Activated T-cell treated with anti-CD3 and anti-CD28 coated beads, Interleukin-2, amount 50 U/mL, for 24 hours (primary cell): ENCODE measurements at regions not wholly inside any gene's neighbourhood (a gene's known extent, or its start where the extent isn't known, plus 50 kb on each side); places are given as distances from the start of the nearest gene placed in this dataset.
A peak's percentile ranks its signal among the peaks of the same experiment; 100 is the strongest.

Experiments used
- DNase-seq: peaks from one replicate; pipeline ENCODE4 v3.0.0-alpha.2; 2020
- H3K27ac Mint-ChIP-seq: 2 replicates; pipeline ENCODE4 v1.8.0; 2020; ENCODE audit warnings: mild to moderate bottlenecking, mixed read lengths
- H3K27me3 Mint-ChIP-seq: 2 replicates; pipeline ENCODE4 v1.8.0; 2020; ENCODE audit warnings: mixed read lengths
- H3K36me3 Mint-ChIP-seq: 2 replicates; pipeline ENCODE4 v1.8.0; 2020; ENCODE audit warnings: low read depth, mixed read lengths
- H3K4me1 Mint-ChIP-seq: 2 replicates; pipeline ENCODE4 v1.8.0; 2020; ENCODE audit warnings: low read depth, mixed read lengths
- H3K4me3 Mint-ChIP-seq: 2 replicates; pipeline ENCODE4 v1.8.0; 2020; ENCODE audit warnings: mild to moderate bottlenecking, moderate library complexity, mixed read lengths
- H3K9me3 Mint-ChIP-seq: 2 replicates; pipeline ENCODE4 v1.8.0; 2020; ENCODE audit warnings: mixed read lengths

DNA sequence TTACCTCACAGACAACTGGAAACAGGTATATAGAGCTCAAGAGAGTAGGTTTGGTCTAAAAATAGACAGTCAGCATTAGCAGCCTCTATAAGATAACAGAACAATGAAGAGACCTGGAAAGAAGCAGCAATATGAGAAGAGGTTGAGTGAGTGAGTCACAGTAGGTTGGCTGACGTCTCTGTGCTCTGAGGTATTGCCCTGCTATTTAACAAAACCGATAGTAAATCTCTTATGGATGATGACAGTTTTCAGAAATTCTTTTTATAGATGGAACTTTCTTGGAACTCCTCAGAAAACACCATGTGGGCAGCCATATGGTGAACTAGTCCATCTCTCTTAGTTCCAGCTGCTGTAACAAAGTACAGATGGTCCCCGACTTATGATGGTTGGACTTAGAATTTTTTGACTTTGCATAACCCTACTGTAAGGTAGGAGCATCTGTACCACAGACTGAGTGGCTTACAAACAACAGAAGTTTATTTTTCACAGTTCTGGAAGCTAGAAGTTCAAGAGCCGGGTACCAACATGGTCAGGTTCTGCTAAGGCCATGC is 123.5 kb downstream of the MBD2 start:
- H3K27me3 Mint-ChIP-seq: peaks cover 5% of the 10 kb centered on the region
- no peak overlapping the region for H3K4me3 Mint-ChIP-seq

DNA sequence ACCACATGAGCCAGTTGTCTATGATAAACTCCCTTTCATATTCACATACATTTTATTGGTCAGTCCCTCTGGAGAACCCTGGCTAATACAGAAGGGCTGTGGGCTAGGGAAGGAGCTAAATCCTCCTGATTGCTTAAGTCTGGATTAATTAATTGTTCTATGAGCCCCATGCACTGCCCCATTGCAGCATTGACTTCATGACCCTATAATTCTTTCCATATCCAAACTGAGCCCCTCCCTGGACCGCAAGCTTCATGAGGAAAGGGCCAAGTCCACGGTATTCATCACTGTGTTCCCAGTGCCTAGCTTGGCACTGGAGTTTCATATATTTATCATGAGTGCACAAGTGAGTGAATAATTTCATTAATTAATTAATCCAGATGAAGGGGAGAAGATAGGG is 124.0 kb downstream of the MBD2 start:
- H3K9me3 Mint-ChIP-seq: peaks cover 5% of the 10 kb centered on the region
- H3K4me3 Mint-ChIP-seq: no peak overlapping the region
- H3K27me3 Mint-ChIP-seq: peaks cover 5% of the 10 kb centered on the region
- H3K36me3 Mint-ChIP-seq: no peaks in the 10 kb centered on the region
- no peaks in the 10 kb centered on the region for H3K4me1 Mint-ChIP-seq
- no peak overlapping the region for H3K27ac Mint-ChIP-seq
- DNase-seq: no peak

More for the DNA sequence above, 123.5 kb downstream of the MBD2 start:
- Mint-ChIP-seq H3K36me3 (no peaks in the 10 kb centered on the region), H3K9me3 (peaks cover 5% of the 10 kb centered on the region), H3K4me1 (no peaks in the 10 kb centered on the region), H3K27ac (no peak overlapping the region)
- no peak for DNase-seq

DNA sequence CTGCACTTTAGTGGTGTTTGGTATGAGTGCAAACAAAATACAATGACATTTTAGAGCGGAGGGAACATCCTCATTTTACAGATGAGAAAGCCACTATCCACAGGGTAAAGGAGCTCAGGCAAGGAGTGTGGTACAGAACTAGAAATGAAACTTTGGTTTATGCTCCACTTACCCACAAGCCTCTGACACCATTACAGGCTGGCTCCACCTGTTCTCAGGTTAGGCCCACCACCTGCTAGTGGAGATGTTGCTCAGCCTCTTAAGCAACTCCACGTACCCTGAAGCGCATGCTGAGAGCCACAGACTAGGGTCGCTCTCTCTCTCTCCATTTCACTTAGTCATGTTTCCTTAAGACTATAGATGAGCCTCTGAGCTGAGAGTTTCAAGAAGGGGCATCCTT is 130.0 kb downstream of the MBD2 start:
- Mint-ChIP-seq H3K4me1 (no peaks in the 10 kb centered on the region), H3K27ac (no peak overlapping the region), H3K4me3 (no peak overlapping the region), H3K36me3 (no peaks in the 10 kb centered on the region), H3K9me3 (peaks cover 5% of the 10 kb centered on the region), H3K27me3 (peaks cover under 1% of the 10 kb centered on the region)
- DNase-seq: no peak

DNA sequence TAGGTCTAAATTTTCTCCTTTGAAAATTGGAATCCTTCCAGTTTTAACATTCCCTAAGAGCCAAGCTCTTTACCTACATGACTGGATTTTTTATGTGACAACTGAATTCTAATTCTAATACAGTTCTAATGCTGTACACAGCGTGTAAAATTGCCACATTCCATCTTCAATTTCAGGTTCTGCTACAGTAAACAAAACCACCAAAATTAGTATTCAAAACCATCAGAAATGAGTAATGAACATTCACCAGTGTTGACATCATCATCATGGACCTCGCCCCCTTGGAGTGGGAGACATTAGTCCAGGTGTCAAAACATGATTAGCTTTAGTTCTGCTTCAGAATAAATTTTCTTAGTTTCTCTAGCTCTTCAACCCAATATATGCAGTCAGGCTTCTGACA is 133.6 kb downstream of the MBD2 start:
- Mint-ChIP-seq H3K4me1 (peaks cover 13% of the 10 kb centered on the region), H3K9me3 (no peaks in the 10 kb centered on the region), H3K4me3 (no peak overlapping the region), H3K36me3 (no peaks in the 10 kb centered on the region), H3K27ac (no peak overlapping the region), H3K27me3 (no peaks in the 10 kb centered on the region)
- DNase-seq: no peak

DNA sequence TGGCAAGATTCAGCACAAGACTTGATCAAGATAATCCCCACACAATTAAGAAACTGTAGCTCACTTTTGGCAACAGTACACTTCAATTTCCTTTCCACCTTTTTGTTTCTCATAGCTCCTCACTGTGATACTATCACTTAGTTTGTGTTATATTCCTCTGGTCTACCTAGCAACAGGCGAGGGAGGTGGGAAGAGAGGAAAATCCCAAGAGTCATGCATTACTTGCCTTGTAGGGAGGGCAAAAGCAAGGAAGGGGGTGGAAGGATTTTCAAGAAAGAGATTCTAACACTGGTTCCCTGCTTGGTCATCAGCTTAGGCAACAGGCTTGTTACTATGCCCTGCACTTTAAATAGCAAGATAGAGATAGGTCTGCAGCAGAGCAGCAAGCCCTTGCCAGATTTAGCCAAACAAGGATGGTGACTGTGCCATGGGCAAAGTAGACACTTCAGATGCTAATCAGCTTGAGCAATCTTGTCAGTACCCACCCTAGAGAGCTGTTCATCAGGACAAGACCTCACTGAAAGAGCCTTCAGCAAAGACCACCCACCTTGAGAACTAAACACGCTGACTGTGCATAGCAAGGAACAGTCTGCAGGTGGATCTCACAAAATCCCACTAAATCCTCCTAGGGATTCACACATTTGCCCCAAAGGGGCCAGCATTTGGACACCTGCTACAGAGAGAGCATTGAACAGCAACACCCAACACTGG is 134.6 kb downstream of the MBD2 start:
- Mint-ChIP-seq H3K4me1 (peaks cover 14% of the 10 kb centered on the region), H3K27ac (no peak overlapping the region), H3K4me3 (no peak overlapping the region), H3K27me3 (no peaks in the 10 kb centered on the region), H3K36me3 (no peaks in the 10 kb centered on the region), H3K9me3 (no peaks in the 10 kb centered on the region)
- DNase-seq: no peak

DNA sequence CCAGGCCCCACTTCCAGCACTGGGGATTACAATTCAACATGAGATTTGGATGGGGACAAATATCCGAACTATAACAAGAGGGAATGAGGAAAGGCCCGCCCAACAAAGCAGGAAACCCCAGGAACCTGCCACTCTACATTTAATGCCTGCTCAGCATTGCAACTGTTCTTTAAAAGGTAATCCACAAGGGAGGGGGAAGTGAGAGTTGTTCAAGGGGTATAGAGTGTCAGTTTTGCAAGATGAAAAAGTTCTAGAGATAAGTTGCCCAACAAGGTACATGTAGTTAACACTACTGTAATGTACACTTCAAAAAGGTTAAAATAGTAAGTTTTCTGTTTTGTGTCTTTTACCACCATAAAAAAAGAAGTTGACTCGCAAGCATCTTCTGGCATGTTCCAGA is 137.6 kb downstream of the MBD2 start:
- no peak overlapping the region for H3K4me3 Mint-ChIP-seq
- peaks cover 14% of the 10 kb centered on the region for H3K4me1 Mint-ChIP-seq
- H3K9me3 Mint-ChIP-seq: peaks cover 14% of the 10 kb centered on the region
- H3K36me3 Mint-ChIP-seq: no peaks in the 10 kb centered on the region
- no peak for DNase-seq
- peak overlapping the region; percentile 57 for H3K27ac Mint-ChIP-seq
- H3K27me3 Mint-ChIP-seq: no peaks in the 10 kb centered on the region

DNA sequence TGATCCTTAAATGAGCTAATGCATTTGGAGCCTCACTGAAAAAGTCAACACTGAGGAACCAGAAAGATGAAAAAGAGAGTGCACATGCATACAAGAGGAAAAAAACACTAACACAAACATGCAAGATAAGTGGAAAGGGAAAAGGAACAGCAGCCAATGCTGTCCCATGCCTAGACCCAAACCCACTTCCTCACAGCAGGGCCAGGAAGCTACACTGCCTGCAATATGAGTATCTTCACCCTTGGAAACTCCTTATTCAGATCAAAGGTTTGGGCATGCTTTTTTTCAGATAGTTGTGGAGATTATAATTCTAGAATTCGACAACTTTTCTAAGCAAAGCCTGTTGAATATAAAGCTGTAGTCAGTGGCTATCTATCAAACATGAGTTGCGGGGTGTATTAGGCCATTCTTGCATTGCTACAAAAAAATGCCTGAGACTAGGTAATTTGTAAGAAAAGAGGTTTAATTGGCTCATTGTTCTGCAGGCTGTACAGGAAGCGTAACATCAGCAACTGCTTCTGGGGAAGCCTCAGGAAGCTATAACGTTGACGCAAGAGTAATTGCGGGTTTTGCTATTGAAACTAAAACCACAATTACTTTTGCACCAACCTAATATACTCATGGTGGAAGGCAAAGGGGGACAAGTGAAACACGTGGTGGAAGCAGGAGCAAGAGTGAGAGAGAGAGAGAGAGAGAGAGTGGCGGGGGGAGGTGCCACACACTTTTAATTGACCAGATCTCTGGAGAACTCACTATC is 138.2 kb downstream of the MBD2 start:
- DNase-seq: no peak
- peaks cover 17% of the 10 kb centered on the region for H3K9me3 Mint-ChIP-seq
- no peak overlapping the region for H3K4me3 Mint-ChIP-seq
- H3K36me3 Mint-ChIP-seq: no peaks in the 10 kb centered on the region
- H3K4me1 Mint-ChIP-seq: peaks cover 14% of the 10 kb centered on the region
- peak overlapping the region; percentile 57 for H3K27ac Mint-ChIP-seq
- H3K27me3 Mint-ChIP-seq: no peaks in the 10 kb centered on the region

DNA sequence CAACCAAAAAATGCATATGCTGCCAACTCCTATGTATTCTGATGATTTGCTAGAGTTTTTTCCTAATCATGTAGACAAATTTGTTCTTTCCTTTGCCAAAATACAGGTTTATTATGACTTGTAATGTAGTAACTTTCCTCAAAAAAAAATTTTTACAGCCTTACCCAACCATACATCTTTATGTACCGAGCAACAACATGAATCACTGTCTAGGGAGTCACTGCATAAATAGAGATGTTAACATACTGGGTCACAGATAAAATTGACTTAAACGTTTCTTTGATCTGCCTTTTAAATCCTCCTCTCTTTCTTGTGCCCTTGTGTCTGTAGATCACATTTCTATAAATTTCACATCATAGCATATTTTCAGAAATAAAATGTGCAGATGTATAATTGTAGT is 143.6 kb downstream of the MBD2 start:
- peaks cover 17% of the 10 kb centered on the region for H3K9me3 Mint-ChIP-seq
- no peaks in the 10 kb centered on the region for H3K36me3 Mint-ChIP-seq
- no peak overlapping the region for H3K27ac Mint-ChIP-seq
- H3K4me3 Mint-ChIP-seq: no peak overlapping the region
- no peak for DNase-seq
- peaks cover under 1% of the 10 kb centered on the region for H3K4me1 Mint-ChIP-seq
- H3K27me3 Mint-ChIP-seq: no peaks in the 10 kb centered on the region

DNA sequence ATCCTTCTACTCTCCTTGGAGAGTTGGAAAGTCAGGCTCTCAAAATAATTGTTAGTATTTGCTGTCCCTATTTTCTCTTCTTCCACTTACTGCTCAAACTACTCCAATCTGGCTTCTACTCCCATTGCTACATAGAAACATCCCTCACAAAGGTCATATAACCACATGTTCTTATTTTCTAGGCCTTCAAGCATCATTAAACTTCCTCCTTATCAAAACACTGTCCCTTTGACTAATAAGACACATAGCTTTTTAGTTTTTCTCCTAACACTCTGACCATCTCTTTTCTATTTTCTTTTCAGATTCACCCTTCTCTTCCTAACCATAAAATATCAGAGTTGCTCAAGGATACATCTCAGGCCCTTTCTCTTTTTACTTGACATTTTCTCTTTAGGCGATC is 148.3 kb downstream of the MBD2 start:
- Mint-ChIP-seq H3K27ac (no peak overlapping the region), H3K27me3 (no peaks in the 10 kb centered on the region), H3K4me3 (no peak overlapping the region), H3K9me3 (no peaks in the 10 kb centered on the region), H3K36me3 (no peaks in the 10 kb centered on the region), H3K4me1 (no peaks in the 10 kb centered on the region)
- no peak for DNase-seq

DNA sequence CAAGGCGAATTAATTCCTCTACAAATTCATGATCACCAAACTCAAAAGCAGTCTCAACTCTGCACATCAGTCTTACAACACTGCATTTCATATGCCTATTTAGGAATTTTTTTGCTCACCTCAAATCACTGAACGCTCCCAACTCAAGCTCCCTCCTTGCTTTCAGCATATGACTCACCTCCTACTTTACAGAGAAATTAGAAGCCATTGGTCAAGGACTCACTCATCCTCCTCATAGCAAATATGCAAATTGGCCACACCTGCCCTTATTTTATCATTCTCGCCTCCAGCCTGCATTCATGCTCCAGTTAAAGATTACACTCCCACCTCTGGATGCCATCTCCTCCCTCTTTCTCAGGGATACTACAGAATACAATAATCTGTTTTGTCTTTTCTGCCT is 148.8 kb downstream of the MBD2 start:
- Mint-ChIP-seq H3K36me3 (no peaks in the 10 kb centered on the region), H3K4me1 (no peaks in the 10 kb centered on the region), H3K27me3 (no peaks in the 10 kb centered on the region), H3K9me3 (no peaks in the 10 kb centered on the region), H3K4me3 (no peak overlapping the region), H3K27ac (no peak overlapping the region)
- DNase-seq: no peak

DNA sequence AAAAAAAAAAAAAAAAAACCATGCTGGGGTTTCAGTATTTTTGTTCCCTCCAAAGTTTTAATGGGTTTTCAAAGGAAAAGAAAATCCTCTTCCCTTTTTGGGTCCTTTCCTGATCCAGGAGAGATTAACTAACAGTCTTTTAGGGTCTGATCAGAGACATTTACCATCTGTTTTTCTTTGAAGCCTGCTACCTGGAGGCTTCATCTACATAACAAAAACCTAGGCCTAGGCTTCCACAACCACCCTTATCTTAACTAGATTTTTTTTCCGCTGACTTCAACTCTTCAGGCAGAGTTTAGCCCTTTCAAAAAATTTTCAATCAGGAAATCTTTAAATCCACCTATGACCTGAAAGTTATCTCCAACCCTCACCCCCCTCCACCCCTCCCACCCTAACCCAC is 154.7 kb downstream of the MBD2 start:
- no peaks in the 10 kb centered on the region for H3K36me3 Mint-ChIP-seq

DNA sequence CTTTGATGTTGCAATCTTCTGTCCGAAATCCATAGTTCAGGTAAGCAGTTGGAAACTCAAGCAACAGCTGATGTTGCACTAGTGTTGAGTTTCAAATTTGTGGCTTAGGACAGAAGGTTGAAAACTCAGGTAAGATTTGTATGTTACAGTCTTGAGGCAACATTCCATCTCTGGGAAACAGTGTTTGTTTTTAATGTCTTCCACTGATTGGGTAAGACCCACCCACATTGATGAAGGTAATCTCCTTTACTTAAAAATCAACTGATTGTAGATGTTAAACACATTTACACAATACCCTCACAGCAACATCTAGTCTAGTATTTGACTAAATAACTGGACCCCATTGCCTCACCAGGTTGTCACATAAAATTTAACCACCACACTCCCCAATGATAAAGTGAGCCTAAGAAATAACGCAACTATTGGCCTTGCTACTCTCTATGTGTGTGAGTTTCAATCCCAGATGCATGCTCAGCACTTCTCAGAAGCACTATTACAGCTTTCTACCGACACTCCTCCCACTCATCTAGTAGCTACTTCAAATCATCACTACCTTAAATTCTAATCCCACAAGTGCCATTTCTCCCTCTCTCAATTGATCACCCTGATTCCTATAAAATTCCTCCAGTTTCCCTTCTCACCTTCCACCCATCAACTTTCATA is 164.0 kb downstream of the MBD2 start:
- no peak for DNase-seq
- Mint-ChIP-seq H3K36me3 (no peaks in the 10 kb centered on the region), H3K27me3 (peaks cover 18% of the 10 kb centered on the region), H3K9me3 (no peaks in the 10 kb centered on the region), H3K4me1 (no peaks in the 10 kb centered on the region), H3K4me3 (no peak overlapping the region), H3K27ac (no peak overlapping the region)

More for the DNA sequence above, 154.7 kb downstream of the MBD2 start:
- Mint-ChIP-seq H3K4me1 (no peaks in the 10 kb centered on the region), H3K27ac (no peak overlapping the region), H3K9me3 (no peaks in the 10 kb centered on the region), H3K27me3 (no peaks in the 10 kb centered on the region), H3K4me3 (no peak overlapping the region)
- DNase-seq: no peak

DNA sequence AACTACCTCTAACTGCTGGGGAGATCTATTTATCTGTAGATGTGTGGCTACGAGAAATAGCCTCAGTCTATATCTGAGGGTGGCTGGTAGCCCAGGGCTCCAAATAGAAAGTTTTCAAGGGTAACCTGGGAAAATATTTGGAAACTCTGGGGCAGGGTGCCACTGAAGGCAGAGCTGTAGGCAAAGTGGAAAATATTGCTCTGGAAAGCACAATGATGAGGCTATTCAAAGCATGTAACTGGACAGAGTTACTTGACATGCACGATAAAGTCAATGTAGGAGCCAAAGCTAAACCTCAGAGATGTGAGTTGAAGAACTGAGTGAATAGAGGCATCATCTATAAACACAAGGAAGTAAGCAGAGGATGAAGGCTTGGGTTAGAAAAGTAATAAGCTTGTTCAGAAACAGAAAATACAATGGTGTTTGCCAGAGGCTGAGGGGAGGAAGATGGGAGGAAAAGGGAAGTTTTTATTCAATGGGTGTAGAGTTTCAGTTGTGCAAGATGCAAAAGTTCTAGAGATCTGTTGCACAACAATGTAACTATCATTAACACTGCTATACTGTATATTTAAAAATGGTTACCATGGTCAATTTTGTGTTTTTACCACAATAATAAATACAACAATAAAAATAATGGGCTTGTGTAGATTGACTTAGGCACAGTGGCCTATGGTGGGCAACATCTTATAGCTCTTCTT is 171.6 kb downstream of the MBD2 start:
- H3K27ac Mint-ChIP-seq: no peak overlapping the region
- no peaks in the 10 kb centered on the region for H3K4me1 Mint-ChIP-seq
- DNase-seq: no peak
- H3K9me3 Mint-ChIP-seq: no peaks in the 10 kb centered on the region
- no peak overlapping the region for H3K4me3 Mint-ChIP-seq
- H3K36me3 Mint-ChIP-seq: no peaks in the 10 kb centered on the region
- H3K27me3 Mint-ChIP-seq: no peaks in the 10 kb centered on the region

DNA sequence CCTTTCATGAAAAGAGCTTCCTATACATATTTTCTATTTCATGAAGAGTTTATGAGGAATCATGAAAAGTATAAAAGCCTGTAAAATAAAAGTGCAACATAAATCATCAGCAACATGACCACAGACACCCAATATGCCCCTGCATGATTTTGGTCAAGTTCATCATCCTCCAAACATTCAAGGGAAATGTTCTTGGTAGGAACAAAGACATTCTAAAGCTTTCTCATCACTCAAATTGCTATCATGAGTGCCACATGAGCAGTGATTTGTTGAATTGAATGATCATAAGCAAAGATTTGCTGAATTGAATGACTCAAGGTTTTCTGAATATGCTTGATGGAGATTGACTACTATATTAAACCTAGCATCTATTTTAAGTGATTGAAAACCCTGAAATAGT is 172.2 kb downstream of the MBD2 start:
- DNase-seq: no peak
- Mint-ChIP-seq H3K27me3 (no peaks in the 10 kb centered on the region), H3K27ac (no peak overlapping the region), H3K36me3 (no peaks in the 10 kb centered on the region), H3K4me1 (no peaks in the 10 kb centered on the region), H3K4me3 (no peak overlapping the region), H3K9me3 (no peaks in the 10 kb centered on the region)
